ENCODE measurements at regions not wholly inside any gene's neighbourhood (a gene's known extent, or its start where the extent isn't known, plus 50 kb on each side); places are given as distances from the start of the nearest gene placed in this dataset.
"Not testable (repeated sequence)": the region's sequence is repeated elsewhere in the genome, so short reads cannot be mapped to it uniquely, and the experiment has no call there.

- no peak for DNase-seq (ENCODE audit: extremely low spot score)
- 78% methylated on average over 3 of the region's 3 CpGs for WGBS
- no peaks in the 10 kb centered on the region for H3K36me3 ChIP-seq (ENCODE audit: insufficient read depth)
- H3K4me1 ChIP-seq (ENCODE audit: insufficient read depth), result no peaks in the 10 kb centered on the region
- H3K27ac ChIP-seq (ENCODE audit: low read depth), result no peak overlapping the region
- no peak overlapping the region for H3K4me3 ChIP-seq (ENCODE audit: low read depth, low read length)
These were observed 388.7 kb downstream of the NPHP4 start for GRCh38 chr1:5603353-5604104.

GRCh38 chr1:5602718-5603117, 389.5 kb downstream of the NPHP4 start:
- WGBS, result 44% methylated on average over 5 of the region's 5 CpGs
- H3K4me3 ChIP-seq (ENCODE audit: low read depth, low read length); H3K36me3 ChIP-seq (ENCODE audit: insufficient read depth); DNase-seq (ENCODE audit: extremely low spot score); H3K4me1 ChIP-seq (ENCODE audit: insufficient read depth); H3K27ac ChIP-seq (ENCODE audit: low read depth): not testable (repeated sequence)

GRCh38 chr1:5601516-5601915, 390.7 kb downstream of the NPHP4 start:
- WGBS, result 85% methylated on average over 21 of the region's 21 CpGs
- no peak for DNase-seq (ENCODE audit: extremely low spot score)
- H3K4me1 ChIP-seq (ENCODE audit: insufficient read depth), result no peaks in the 10 kb centered on the region
- H3K27ac ChIP-seq (ENCODE audit: low read depth), result no peak overlapping the region
- H3K4me3 ChIP-seq (ENCODE audit: low read depth, low read length), result no peak overlapping the region
- H3K36me3 ChIP-seq (ENCODE audit: insufficient read depth), result no peaks in the 10 kb centered on the region

GRCh38 chr1:5599541-5599940, 392.7 kb downstream of the NPHP4 start:
- no peak for DNase-seq (ENCODE audit: extremely low spot score)
- Histone ChIP-seq H3K27ac (ENCODE audit: low read depth) (no peak overlapping the region), H3K4me1 (ENCODE audit: insufficient read depth) (no peaks in the 10 kb centered on the region), H3K4me3 (ENCODE audit: low read depth, low read length) (no peak overlapping the region), H3K36me3 (ENCODE audit: insufficient read depth) (no peaks in the 10 kb centered on the region)
- 73% methylated on average over 6 of the region's 6 CpGs for WGBS

- H3K36me3 ChIP-seq (ENCODE audit: insufficient read depth), result no peaks in the 10 kb centered on the region
- H3K4me1 ChIP-seq (ENCODE audit: insufficient read depth), result no peaks in the 10 kb centered on the region
- WGBS, result 70% methylated on average over 10 of the region's 10 CpGs
- no peak for DNase-seq (ENCODE audit: extremely low spot score)
- H3K4me3 ChIP-seq (ENCODE audit: low read depth, low read length), result no peak overlapping the region
- H3K27ac ChIP-seq (ENCODE audit: low read depth), result no peak overlapping the region
These were observed 393.3 kb downstream of the NPHP4 start for GRCh38 chr1:5598824-5599395.

GRCh38 chr1:5597991-5598823, 394.0 kb downstream of the NPHP4 start:
- Histone ChIP-seq H3K36me3 (ENCODE audit: insufficient read depth) (no peaks in the 10 kb centered on the region), H3K4me3 (ENCODE audit: low read depth, low read length) (no peak overlapping the region), H3K27ac (ENCODE audit: low read depth) (no peak overlapping the region), H3K4me1 (ENCODE audit: insufficient read depth) (no peaks in the 10 kb centered on the region)
- 35% methylated on average over 10 of the region's 10 CpGs for WGBS
- peak; percentile 25 for DNase-seq (ENCODE audit: extremely low spot score)

GRCh38 chr1:5597171-5597850, 394.9 kb downstream of the NPHP4 start:
- no peak overlapping the region for H3K27ac ChIP-seq (ENCODE audit: low read depth)
- no peak overlapping the region for H3K4me3 ChIP-seq (ENCODE audit: low read depth, low read length)
- WGBS, result 49% methylated on average over 13 of the region's 13 CpGs
- H3K4me1 ChIP-seq (ENCODE audit: insufficient read depth), result no peaks in the 10 kb centered on the region
- no peaks in the 10 kb centered on the region for H3K36me3 ChIP-seq (ENCODE audit: insufficient read depth)
- DNase-seq (ENCODE audit: extremely low spot score), result peak; percentile 25

- Histone ChIP-seq H3K36me3 (ENCODE audit: insufficient read depth) (no peaks in the 10 kb centered on the region), H3K4me3 (ENCODE audit: low read depth, low read length) (no peak overlapping the region), H3K27ac (ENCODE audit: low read depth) (no peak overlapping the region), H3K4me1 (ENCODE audit: insufficient read depth) (no peaks in the 10 kb centered on the region)
- no peak for DNase-seq (ENCODE audit: extremely low spot score)
- 77% methylated on average over 8 of the region's 8 CpGs for WGBS
These were observed 395.6 kb downstream of the NPHP4 start for GRCh38 chr1:5596651-5597050.

- no peak for DNase-seq (ENCODE audit: extremely low spot score)
- H3K36me3 ChIP-seq (ENCODE audit: insufficient read depth), result no peaks in the 10 kb centered on the region
These were observed 396.6 kb downstream of the NPHP4 start for GRCh38 chr1:5595531-5596170.

GRCh38 chr1:5594056-5594956, 397.9 kb downstream of the NPHP4 start:
- H3K36me3 ChIP-seq (ENCODE audit: insufficient read depth), result no peaks in the 10 kb centered on the region
- WGBS, result 70% methylated on average over 18 of the region's 18 CpGs
- no peak for DNase-seq (ENCODE audit: extremely low spot score)
- no peak overlapping the region for H3K27ac ChIP-seq (ENCODE audit: low read depth)
- H3K4me3 ChIP-seq (ENCODE audit: low read depth, low read length), result no peak overlapping the region
- no peaks in the 10 kb centered on the region for H3K4me1 ChIP-seq (ENCODE audit: insufficient read depth)

More at GRCh38 chr1:5595531-5596170, 396.6 kb downstream of the NPHP4 start:
- H3K4me1 ChIP-seq (ENCODE audit: insufficient read depth), result no peaks in the 10 kb centered on the region
- WGBS, result 84% methylated on average over 17 of the region's 17 CpGs
- H3K27ac ChIP-seq (ENCODE audit: low read depth), result no peak overlapping the region
- H3K4me3 ChIP-seq (ENCODE audit: low read depth, low read length), result no peak overlapping the region

GRCh38 chr1:5590717-5591116, 401.5 kb downstream of the NPHP4 start:
- Histone ChIP-seq H3K4me1 (ENCODE audit: insufficient read depth) (no peaks in the 10 kb centered on the region), H3K36me3 (ENCODE audit: insufficient read depth) (no peaks in the 10 kb centered on the region), H3K4me3 (ENCODE audit: low read depth, low read length) (no peak overlapping the region), H3K27ac (ENCODE audit: low read depth) (no peak overlapping the region)
- DNase-seq (ENCODE audit: extremely low spot score), result no peak
- 94% methylated on average over 1 of the region's 1 CpG for WGBS

- no peak for DNase-seq (ENCODE audit: extremely low spot score)
- H3K27ac ChIP-seq (ENCODE audit: low read depth), result no peak overlapping the region
- no peak overlapping the region for H3K4me3 ChIP-seq (ENCODE audit: low read depth, low read length)
- no peaks in the 10 kb centered on the region for H3K4me1 ChIP-seq (ENCODE audit: insufficient read depth)
- H3K36me3 ChIP-seq (ENCODE audit: insufficient read depth), result no peaks in the 10 kb centered on the region
- 80% methylated on average over 4 of the region's 4 CpGs for WGBS
These were observed 405.6 kb downstream of the NPHP4 start for GRCh38 chr1:5586629-5587028.

Measured in urinary bladder (tissue), 3 donors.